OCI-LY3 (cell line): ENCODE measurements at regions not wholly inside any gene's neighbourhood (a gene's known extent, or its start where the extent isn't known, plus 50 kb on each side); places are given as distances from the start of the nearest gene placed in this dataset.

Experiments
- H2AFZ ChIP-seq: fragments of 200-600, 300-600 bp; shearing (Covaris generic); 2 replicates; pipeline ENCODE4 v1.6.0; 2014; ENCODE audit warnings: antibody characterized with exemption, low read depth, low read length
- H3K27ac ChIP-seq: fragments of 200-600, 300-600 bp; sonication (generic); 2 replicates; pipeline ENCODE4 v1.5.1; 2014; ENCODE audit warnings: mild to moderate bottlenecking, low read length, moderate library complexity, mixed read lengths
- H3K27me3 ChIP-seq: fragments of 200-600, 300-600 bp; sonication (generic); 2 replicates; pipeline ENCODE4 v1.6.1; 2014; ENCODE audit warnings: low read depth, low read length, mixed read lengths
- H3K36me3 ChIP-seq: fragments of 200-600, 300-600 bp; sonication (generic); replicated peaks from 2 replicates; pipeline ENCODE3; 2014; ENCODE audit warnings: low read depth, low read length, mixed read lengths
- H3K4me1 ChIP-seq: fragments of 300-600, 200-600 bp; sonication (generic); 2 replicates; pipeline ENCODE4 v1.6.1; 2014; ENCODE audit warnings: low read length, mixed read lengths
- H3K4me2 ChIP-seq: fragments of 200-600, 300-600 bp; sonication (generic); 2 replicates; pipeline ENCODE4 v1.6.1; 2014; ENCODE audit warnings: low read length, mixed read lengths
- H3K4me3 ChIP-seq: fragments of 300-600, 200-600 bp; sonication (generic); 2 replicates; pipeline ENCODE4 v1.5.1; 2014; ENCODE audit warnings: antibody characterized with exemption, mild to moderate bottlenecking, low read length, moderate library complexity
- H3K79me2 ChIP-seq: fragments of 300-600, 200-600 bp; shearing (Covaris generic); 2 replicates; pipeline ENCODE4 v1.6.1; 2014; ENCODE audit warnings: mild to moderate bottlenecking, low read length, mixed read lengths
- H3K9ac ChIP-seq: fragments of 300-600, 200-600 bp; shearing (Covaris generic); 2 replicates; pipeline ENCODE4 v1.6.0; 2014; ENCODE audit warnings: mild to moderate bottlenecking, low read length, moderate library complexity
- H3K9me3 ChIP-seq: fragments of 200-600, 300-600 bp; shearing (Covaris generic); 2 replicates; pipeline ENCODE4 v1.6.1; 2014; ENCODE audit warnings: low read length, mixed read lengths; ENCODE audit not compliant: insufficient read depth
- H4K20me1 ChIP-seq: fragments of 200-600, 300-600 bp; sonication (generic); 2 replicates; pipeline ENCODE4 v1.6.1; 2016; ENCODE audit warnings: low read length, mixed read lengths; ENCODE audit not compliant: insufficient read depth
- EZH2phosphoT487 ChIP-seq: fragments of 200-600 bp; shearing (Covaris generic); IDR thresholded peaks from 2 replicates; pipeline ENCODE4 v1.6.1; 2018; ENCODE audit warnings: antibody characterized with exemption, mixed run types, low read depth
- TF ChIP-seq, protein P1 (sequence below): fragments of 200-600, 300-600 bp; sonication (generic); IDR thresholded peaks from 2 replicates; pipeline ENCODE4 v1.5.1; 2014; ENCODE audit warnings: antibody characterized with exemption, low read length, low read depth

DNA sequence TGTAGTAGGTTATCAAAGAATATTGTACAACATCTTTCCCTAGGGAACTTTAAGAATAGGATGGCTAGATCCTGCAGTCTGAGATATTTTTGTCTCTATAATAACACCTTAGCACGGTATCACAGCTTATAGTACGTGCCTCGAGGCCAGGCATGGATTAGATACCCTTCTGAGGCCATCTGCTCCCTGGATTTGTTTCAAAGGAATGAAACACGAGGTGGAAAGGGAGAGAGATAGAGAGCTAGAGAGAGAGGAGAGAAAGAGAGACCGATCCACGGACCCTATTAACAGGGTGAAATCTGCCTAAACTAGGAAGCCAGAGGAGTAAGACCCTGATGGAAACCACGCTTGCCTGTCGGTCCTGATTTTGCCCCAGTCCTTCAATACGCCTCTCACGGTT is 92.5 kb downstream of the CD83 start:
- H4K20me1 ChIP-seq, result no peaks in the 10 kb centered on the region
- H3K9me3 ChIP-seq, result no peaks in the 10 kb centered on the region
- H3K79me2 ChIP-seq, result no peaks in the 10 kb centered on the region
- H3K27me3 ChIP-seq, result no peaks in the 10 kb centered on the region
- TF ChIP-seq, protein P1, sequence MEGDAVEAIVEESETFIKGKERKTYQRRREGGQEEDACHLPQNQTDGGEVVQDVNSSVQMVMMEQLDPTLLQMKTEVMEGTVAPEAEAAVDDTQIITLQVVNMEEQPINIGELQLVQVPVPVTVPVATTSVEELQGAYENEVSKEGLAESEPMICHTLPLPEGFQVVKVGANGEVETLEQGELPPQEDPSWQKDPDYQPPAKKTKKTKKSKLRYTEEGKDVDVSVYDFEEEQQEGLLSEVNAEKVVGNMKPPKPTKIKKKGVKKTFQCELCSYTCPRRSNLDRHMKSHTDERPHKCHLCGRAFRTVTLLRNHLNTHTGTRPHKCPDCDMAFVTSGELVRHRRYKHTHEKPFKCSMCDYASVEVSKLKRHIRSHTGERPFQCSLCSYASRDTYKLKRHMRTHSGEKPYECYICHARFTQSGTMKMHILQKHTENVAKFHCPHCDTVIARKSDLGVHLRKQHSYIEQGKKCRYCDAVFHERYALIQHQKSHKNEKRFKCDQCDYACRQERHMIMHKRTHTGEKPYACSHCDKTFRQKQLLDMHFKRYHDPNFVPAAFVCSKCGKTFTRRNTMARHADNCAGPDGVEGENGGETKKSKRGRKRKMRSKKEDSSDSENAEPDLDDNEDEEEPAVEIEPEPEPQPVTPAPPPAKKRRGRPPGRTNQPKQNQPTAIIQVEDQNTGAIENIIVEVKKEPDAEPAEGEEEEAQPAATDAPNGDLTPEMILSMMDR, result no peak
- TF ChIP-seq EZH2phosphoT487, result no peak
- no peak overlapping the region for H3K27ac ChIP-seq
- no peak overlapping the region for H2AFZ ChIP-seq
- H3K9ac ChIP-seq, result no peak overlapping the region; the same call in 1 of the 2 replicates
- H3K36me3 ChIP-seq, result peaks cover 12% of the 10 kb centered on the region
- H3K4me2 ChIP-seq, result peak overlapping the region; percentile 86
- peaks cover 12% of the 10 kb centered on the region for H3K4me1 ChIP-seq
- peak overlapping the region; percentile 96 for H3K4me3 ChIP-seq

DNA sequence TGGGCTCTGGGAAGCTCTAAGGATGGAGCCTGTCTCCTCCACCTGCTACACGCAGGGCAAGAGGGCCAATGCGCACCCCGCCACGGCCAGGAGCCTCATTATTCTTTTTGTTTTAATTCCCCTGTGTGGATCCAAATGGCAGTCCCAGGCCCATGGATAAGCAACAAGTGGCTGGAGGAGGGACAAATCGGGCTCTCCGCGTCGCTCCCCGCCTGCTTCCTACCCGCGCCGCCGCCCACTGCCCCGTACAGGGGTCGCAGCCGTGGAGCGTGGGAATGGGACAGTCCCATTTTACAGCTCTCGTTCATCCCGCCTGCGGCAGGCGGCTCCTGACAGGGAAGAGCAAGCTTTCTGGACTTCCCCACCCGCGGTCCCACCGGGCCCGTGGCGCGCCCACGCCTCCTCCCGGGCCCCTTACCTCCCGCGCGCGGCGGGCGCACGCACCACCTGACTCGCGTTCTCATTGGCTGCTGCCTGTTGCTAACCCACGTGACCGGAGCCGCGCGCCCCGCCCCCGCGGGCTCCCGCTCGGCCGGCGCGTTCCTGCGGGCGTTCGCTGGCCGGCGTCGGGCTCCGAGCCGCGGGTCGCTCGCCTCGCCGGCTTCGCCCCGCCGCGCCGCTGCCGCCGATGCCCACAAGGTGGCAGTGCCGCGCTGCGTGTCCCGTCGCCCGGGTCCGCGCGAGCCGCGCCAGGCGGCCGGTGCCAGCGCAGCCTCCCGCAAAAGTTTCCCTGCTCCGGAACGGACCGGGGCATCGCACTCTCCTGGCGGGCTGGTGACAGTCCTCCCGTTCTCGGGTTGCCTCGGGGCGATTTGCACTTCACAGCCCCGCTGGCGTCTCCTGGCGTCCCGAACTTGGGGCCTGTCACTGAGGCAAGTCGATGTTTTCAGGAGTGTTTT is 93.3 kb downstream of the CD83 start:
- H4K20me1 ChIP-seq, result no peaks in the 10 kb centered on the region
- H3K36me3 ChIP-seq, result peaks cover 12% of the 10 kb centered on the region
- peak overlapping the region; percentile 99 for H3K4me2 ChIP-seq
- peak overlapping the region; percentile 73; the same call in 1 of the 2 replicates for H2AFZ ChIP-seq
- H3K4me3 ChIP-seq, result peak overlapping the region; percentile 96
- peaks cover 12% of the 10 kb centered on the region for H3K4me1 ChIP-seq
- no peaks in the 10 kb centered on the region for H3K79me2 ChIP-seq
- H3K9ac ChIP-seq, result peak overlapping the region; percentile 78
- no peak overlapping the region for H3K27ac ChIP-seq
- TF ChIP-seq EZH2phosphoT487, result no peak
- TF ChIP-seq, protein P1, result peak; percentile 35
- no peaks in the 10 kb centered on the region for H3K27me3 ChIP-seq
- H3K9me3 ChIP-seq, result no peaks in the 10 kb centered on the region

DNA sequence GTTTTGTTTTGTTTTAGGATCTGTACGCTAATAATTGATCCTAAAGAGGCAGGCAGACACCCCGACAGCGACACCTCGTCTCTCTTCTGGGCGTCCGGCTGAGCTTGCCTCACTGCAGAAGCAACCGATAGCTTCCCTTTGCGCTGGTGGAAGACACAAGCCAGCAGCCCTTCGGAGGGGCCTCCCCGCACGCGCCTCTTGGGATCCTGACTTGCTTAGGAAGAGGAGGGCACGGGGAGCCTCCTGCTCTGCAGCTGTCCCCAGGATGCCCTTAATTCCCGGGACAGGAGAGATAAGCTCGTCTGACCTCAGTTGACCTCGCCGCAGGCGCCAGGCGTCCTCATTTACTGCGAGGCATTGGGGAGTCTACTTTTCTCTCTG is 94.0 kb downstream of the CD83 start:
- H3K36me3 ChIP-seq, result peaks cover 12% of the 10 kb centered on the region
- no peaks in the 10 kb centered on the region for H3K27me3 ChIP-seq
- peak overlapping the region; percentile 86 for H3K4me3 ChIP-seq
- H3K9me3 ChIP-seq, result no peaks in the 10 kb centered on the region
- H3K79me2 ChIP-seq, result no peaks in the 10 kb centered on the region
- peak overlapping the region; percentile 72 for H3K9ac ChIP-seq
- no peak overlapping the region for H2AFZ ChIP-seq
- TF ChIP-seq EZH2phosphoT487, result no peak
- TF ChIP-seq, protein P1, result no peak
- no peaks in the 10 kb centered on the region for H4K20me1 ChIP-seq
- no peak overlapping the region for H3K27ac ChIP-seq
- peak overlapping the region; percentile 99 for H3K4me2 ChIP-seq
- H3K4me1 ChIP-seq, result peaks cover 12% of the 10 kb centered on the region

DNA sequence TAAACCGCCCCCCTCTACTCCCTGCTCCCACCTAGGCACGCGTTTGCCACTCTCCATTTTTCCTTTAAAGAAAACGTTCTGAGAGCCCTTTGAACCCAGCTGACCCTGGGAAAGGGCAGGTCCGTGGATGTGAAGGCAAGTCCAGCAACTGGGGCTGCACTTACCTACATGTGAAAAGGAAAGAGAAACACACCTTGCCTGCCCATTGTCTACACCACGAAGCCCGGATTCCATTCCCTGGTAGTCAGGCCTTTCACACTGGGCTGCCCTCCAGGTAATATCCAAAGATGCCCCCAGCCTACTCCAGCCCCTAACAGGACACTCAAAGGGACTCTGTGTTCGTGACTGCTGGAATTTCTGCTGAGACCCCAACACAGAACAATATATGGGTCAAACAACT is 94.4 kb downstream of the CD83 start:
- Histone ChIP-seq H3K27me3 (no peaks in the 10 kb centered on the region), H3K36me3 (peaks cover 12% of the 10 kb centered on the region), H4K20me1 (no peaks in the 10 kb centered on the region), H3K4me1 (peaks cover 12% of the 10 kb centered on the region), H2AFZ (no peak overlapping the region), H3K4me3 (no peak overlapping the region), H3K27ac (no peak overlapping the region), H3K9me3 (no peaks in the 10 kb centered on the region), H3K4me2 (no peak overlapping the region), H3K79me2 (no peaks in the 10 kb centered on the region), H3K9ac (no peak overlapping the region)
- no peak for TF ChIP-seq EZH2phosphoT487
- TF ChIP-seq, protein P1, result no peak
